GM12865 (cell line): ENCODE measurements at regions not wholly inside any gene's neighbourhood (a gene's known extent, or its start where the extent isn't known, plus 50 kb on each side); places are given as distances from the start of the nearest gene placed in this dataset.

Experiments used
- DNase-seq: peaks from one replicate; pipeline ENCODE4 v3.0.0; 2010; ENCODE audit warnings: low read depth
- H3K4me3 ChIP-seq: 2 replicates; pipeline ENCODE4 v1.5.1; 2011; ENCODE audit warnings: mild to moderate bottlenecking, low read depth, low read length, control low read depth
- CTCF ChIP-seq: IDR thresholded peaks from 2 replicates; pipeline ENCODE4 v1.5.1; 2011; ENCODE audit warnings: low read length, control low read depth, low read depth, inconsistent platforms; ENCODE audit not compliant: insufficient read depth; ENCODE audit errors: missing control alignments

GRCh38 chr1:110260194-110260593 is 50.1 kb downstream of the KCNC4 start:
- H3K4me3 ChIP-seq = no peak overlapping the region
- no peak for DNase-seq
- TF ChIP-seq CTCF = no peak

DNA sequence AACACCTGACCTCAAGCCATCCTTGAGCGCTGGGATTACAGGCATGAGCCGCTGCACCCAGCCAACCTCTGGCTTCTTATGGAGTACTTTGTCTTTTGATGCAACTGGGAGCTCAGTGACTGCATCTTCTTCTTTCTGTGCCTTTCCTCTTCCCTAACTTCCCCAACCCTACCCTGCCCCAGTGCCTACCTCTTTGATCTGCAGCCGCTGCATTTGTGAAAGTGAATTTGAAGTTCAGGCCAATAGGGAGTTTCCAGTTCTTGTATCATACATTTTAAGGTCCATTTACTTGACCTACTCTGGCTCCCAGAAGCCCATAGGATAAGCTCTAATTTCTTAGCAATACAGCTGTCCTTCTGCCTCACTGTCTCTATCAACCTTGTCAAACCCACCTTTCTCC is 52.2 kb downstream of the KCNC4 start:
- H3K4me3 ChIP-seq = no peak overlapping the region
- peak; percentile 33 for DNase-seq
- no peak for TF ChIP-seq CTCF

DNA sequence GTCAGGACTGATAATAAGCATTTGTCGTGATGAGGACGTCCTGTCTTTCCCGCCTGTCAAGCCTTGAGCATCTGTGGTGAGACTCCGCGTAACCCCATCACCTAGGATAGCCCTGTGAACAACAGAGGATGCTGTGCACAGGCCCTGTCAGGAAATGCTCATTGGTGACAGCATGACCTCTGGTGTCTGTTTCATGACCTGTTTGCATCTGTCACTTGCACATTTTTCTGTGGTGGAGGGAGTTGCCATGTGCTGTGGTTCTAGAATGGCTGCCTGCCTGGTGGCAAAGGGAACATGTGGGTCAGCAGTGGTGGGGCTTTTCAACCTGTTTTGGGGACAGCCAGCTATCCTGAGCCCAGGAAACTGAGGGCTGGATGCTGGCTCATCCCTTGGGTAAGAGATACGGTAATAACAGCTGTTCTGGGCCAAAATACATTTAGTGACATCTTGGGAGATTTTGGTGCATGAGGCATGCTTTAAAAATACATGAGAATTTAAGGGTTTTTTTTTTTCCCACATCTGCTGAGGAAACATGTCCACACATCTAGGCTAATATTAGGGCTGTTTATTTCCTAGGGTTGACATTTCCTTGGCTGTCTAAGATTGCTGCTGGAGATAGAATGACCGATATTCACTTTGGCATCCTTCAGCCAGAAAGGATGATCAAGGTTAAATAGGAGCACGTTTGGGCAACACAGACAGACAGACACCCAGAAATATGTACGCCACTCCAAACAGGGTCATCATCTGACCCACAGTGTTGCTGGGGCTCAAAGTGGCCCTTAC is 52.9 kb downstream of the KCNC4 start:
- TF ChIP-seq CTCF = no peak

GRCh38 chr1:110264430-110264829 is 54.3 kb downstream of the KCNC4 start:
- DNase-seq = no peak
- no peak overlapping the region for H3K4me3 ChIP-seq
- TF ChIP-seq CTCF = no peak

More for the DNA sequence above, 52.9 kb downstream of the KCNC4 start:
- no peak overlapping the region for H3K4me3 ChIP-seq
- peak; percentile 61 for DNase-seq

GRCh38 chr1:110265186-110265585 is 55.1 kb downstream of the KCNC4 start:
- no peak overlapping the region for H3K4me3 ChIP-seq
- TF ChIP-seq CTCF = no peak
- no peak for DNase-seq

DNA sequence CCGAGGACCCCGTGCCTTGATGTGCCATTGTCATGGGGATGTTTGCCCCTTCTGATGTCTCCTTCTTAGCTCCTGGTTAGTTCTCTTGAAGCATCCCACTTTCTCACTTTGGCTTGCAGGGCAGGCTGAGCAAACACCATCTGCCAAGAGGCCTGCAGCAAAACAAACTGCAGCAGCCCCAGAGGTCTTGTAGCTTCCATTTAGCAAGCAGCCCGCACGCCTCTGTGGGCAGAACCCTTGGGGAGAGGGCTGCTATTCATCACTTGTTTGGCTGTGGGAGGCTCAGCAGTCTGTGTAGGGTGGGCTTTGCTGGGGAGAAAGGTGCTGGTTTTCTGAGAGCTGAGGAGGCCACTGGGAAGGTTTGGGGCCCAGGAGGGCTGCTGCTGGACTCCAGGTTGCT is 56.7 kb downstream of the KCNC4 start:
- DNase-seq = no peak
- no peak for TF ChIP-seq CTCF
- no peak overlapping the region for H3K4me3 ChIP-seq

- no peak for TF ChIP-seq CTCF
- H3K4me3 ChIP-seq = no peak overlapping the region
- no peak for DNase-seq
Observed at GRCh38 chr1:110267260-110267659, 57.1 kb downstream of the KCNC4 start.
